HG02798 (cell line): ENCODE measurements at regions not wholly inside any gene's neighbourhood (a gene's known extent, or its start where the extent isn't known, plus 50 kb on each side); places are given as distances from the start of the nearest gene placed in this dataset.

Experiments used
- ATAC-seq: cut with Tn5 transposase; IDR thresholded peaks from one replicate; pipeline ENCODE4 v1.9.1; 2021; ENCODE audit warnings: mild to moderate bottlenecking; ENCODE audit not compliant: unreplicated experiment, poor library complexity

GRCh38 chr10:35762311-35763030, 120.4 kb upstream of the FZD8 start:
- no peak for ATAC-seq

GRCh38 chr10:35758076-35758475, 116.0 kb upstream of the FZD8 start:
- ATAC-seq = no peak

- no peak for ATAC-seq
These were observed 112.4 kb upstream of the FZD8 start for GRCh38 chr10:35754519-35754918.

GRCh38 chr10:35752469-35753461, 110.7 kb upstream of the FZD8 start:
- ATAC-seq = no peak

- ATAC-seq = no peak
These were observed 109.3 kb upstream of the FZD8 start for GRCh38 chr10:35751347-35751746.

- no peak for ATAC-seq
These were observed 107.1 kb upstream of the FZD8 start for GRCh38 chr10:35749230-35749629.

GRCh38 chr10:35745617-35746403, 103.7 kb upstream of the FZD8 start:
- ATAC-seq = no peak

GRCh38 chr10:35743851-35744250, 101.8 kb upstream of the FZD8 start:
- ATAC-seq = no peak

GRCh38 chr10:35743351-35743750, 101.3 kb upstream of the FZD8 start:
- ATAC-seq = no peak

GRCh38 chr10:35739998-35740397, 97.9 kb upstream of the FZD8 start:
- ATAC-seq = no peak

- ATAC-seq = no peak
These were observed 93.3 kb upstream of the FZD8 start for GRCh38 chr10:35735412-35735811.

- ATAC-seq = no peak
These were observed 89.7 kb upstream of the FZD8 start for GRCh38 chr10:35731828-35732227.

- no peak for ATAC-seq
These were observed 86.2 kb upstream of the FZD8 start for GRCh38 chr10:35728341-35728740.

GRCh38 chr10:35726846-35727245, 84.8 kb upstream of the FZD8 start:
- ATAC-seq = no peak

- no peak for ATAC-seq
These were observed 81.9 kb upstream of the FZD8 start for GRCh38 chr10:35723992-35724391.

GRCh38 chr10:35723059-35723458, 81.0 kb upstream of the FZD8 start:
- ATAC-seq = no peak

GRCh38 chr10:35722636-35723035, 80.5 kb upstream of the FZD8 start:
- no peak for ATAC-seq

- ATAC-seq = no peak
These were observed 80.1 kb upstream of the FZD8 start for GRCh38 chr10:35722226-35722625.

- ATAC-seq = no peak
These were observed 78.3 kb upstream of the FZD8 start for GRCh38 chr10:35720366-35720765.

GRCh38 chr10:35716776-35717175, 74.7 kb upstream of the FZD8 start:
- ATAC-seq = no peak

GRCh38 chr10:35712486-35712885, 70.4 kb upstream of the FZD8 start:
- ATAC-seq = no peak
